ENCODE measurements at regions not wholly inside any gene's neighbourhood (a gene's known extent, or its start where the extent isn't known, plus 50 kb on each side); places are given as distances from the start of the nearest gene placed in this dataset.
"Not testable (repeated sequence)": the region's sequence is repeated elsewhere in the genome, so short reads cannot be mapped to it uniquely, and the experiment has no call there.

DNA sequence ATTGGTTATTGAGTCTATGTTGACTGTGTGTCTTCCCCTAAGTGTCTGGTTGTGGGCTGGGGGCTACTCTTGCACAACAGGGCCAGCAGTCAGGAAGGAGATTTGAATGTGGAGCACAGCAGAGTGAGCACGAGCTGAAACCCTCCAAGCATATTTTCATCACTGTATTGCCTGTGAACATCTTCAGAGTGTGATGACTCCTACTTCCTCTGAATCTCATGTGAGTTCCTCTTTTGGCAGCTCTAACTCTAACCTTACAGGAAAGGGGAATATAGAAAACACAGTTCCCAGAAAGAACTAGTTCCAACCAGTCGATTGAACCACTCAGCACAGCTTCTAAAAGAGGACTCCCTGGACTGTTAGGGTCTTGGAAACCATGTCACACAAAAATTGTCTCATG, 211.6 kb downstream of the RAP2B start:
- peak; percentile 79 for DNase-seq (ENCODE audit: low spot score)

DNA sequence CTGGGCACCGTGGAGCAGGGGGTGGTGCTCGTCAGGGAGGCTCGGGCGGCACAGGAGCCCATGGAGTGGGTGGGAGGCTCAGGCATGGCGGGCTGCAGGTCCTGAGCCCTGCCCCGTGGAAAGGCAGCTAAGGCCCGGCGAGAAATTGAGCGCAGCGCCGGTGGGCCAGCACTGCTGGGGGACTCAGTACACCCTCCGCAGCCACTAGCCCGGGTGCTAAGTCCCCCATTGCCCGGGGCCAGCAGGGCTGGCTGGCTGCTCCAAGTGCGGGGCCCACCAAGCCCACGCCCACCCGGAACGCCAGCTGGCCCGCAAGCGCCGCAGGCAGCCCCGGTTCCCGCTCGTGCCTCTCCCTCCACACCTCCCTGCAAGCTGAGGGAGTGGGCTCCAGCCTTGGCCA, 216.3 kb downstream of the RAP2B start:
- not testable (repeated sequence) for DNase-seq (ENCODE audit: low spot score)

DNA sequence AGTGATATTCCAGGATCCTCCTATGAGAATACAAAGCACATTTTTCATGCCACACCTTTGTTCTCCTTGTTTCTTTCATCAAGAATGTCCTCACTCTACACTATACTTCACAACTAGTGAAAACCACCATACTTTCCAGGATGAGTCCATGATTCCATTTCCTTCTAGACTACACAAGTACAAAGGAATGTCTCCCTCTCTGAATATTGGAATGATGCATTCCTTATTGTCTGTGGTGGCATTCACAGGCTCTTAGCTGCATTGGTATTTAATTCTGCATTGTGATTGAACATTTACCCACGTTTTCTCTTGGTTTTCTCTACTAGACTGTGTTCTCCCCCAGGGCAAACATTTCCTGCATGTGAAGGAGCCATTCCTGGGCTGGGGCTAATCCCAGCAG, 217.5 kb downstream of the RAP2B start:
- no peak for DNase-seq (ENCODE audit: low spot score)

DNA sequence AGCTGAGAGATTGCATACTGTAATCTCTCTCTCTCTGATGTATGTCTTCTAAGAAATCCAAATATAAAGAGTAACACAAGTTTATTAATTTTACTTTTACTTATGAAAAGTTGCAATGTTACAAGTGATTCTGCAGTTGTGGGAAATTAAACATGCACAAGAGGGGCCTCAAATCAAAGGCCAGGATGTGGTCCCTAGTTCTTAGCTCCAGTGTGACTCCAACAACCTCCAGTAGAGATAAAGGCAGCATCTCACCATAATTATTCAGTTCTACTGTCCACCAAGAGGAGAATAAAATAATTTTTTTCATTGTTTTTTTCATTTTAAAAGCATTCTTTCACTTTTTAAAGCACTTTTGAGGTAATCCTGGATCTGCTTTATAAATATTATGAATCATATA, 223.3 kb downstream of the RAP2B start:
- DNase-seq (ENCODE audit: low spot score), result no peak

DNA sequence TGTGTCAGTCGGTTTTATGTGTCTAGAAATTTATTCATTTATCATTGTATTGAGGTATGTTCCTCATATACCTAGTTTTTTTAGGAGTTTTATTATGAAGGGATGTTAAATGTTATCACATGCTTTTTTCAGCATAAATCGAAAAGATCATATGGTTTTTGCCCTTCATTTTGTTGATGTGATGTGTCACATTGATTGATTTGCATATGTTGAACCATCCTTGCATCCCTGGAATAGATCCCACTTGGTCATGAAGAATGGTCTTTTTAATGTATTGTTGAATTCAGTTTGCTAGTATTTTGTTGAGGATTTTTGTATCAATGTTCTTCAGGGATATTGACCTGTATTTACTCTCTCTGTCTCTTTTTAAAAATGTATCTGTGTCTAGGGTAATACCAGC, 230.3 kb downstream of the RAP2B start:
- no peak for DNase-seq (ENCODE audit: low spot score)

DNA sequence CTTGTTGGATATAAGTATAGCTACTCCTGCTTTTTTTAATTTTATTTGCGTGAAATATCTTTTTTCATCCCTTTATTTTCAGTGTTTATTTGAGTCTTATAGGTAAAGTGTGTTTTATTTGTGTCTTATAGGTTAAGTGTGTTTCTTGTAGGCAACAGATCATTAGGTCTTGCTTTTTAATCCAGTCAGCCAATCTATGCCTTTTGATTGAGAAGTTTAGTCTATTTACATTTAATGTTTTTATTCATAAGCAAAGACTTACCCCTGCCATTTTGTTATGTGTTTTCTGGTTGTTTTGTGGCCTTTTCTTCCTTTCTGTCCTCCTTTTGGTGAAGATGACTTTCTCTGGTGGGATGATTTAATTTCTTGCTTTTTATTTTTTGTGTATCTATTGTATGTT, 232.0 kb downstream of the RAP2B start:
- DNase-seq (ENCODE audit: low spot score), result no peak

DNA sequence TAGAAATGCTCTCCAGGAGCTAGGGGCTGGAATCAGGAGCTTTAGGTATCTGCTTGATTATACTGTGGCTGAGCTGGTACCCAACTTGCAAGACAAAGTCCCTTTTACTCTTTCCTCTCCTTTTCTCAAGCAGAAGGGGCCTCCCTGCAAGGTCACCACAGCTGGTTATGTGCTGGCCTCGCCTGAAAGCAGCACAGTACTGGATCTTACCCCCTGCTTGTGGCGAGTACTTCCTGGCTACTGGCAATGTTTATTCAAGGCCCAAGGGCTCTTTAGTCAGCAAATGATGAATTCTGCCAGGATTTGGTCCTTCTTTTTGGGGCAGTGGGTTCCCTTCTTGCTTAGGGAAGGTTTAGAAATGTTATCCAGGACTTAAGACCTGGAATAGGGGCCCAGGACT, 234.6 kb downstream of the RAP2B start:
- DNase-seq (ENCODE audit: low spot score), result no peak

DNA sequence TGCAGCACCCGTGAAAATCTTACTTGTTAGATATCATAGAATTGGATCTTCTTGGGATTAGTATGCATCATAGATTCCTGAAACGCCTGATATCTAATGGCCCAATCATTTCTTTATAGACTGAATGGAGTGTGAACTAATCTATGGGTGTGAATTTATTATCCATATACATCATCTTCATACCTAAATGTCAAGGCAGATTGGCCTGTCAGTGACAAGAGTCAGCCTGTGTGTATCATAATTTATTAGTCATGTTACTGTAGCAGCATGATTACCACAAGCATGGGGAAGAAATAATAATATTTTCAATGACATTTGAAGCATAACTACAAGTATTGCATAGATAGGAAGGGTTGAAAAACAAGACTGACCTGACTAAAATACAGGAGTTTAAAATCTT, 235.8 kb downstream of the RAP2B start:
- DNase-seq (ENCODE audit: low spot score), result no peak

DNA sequence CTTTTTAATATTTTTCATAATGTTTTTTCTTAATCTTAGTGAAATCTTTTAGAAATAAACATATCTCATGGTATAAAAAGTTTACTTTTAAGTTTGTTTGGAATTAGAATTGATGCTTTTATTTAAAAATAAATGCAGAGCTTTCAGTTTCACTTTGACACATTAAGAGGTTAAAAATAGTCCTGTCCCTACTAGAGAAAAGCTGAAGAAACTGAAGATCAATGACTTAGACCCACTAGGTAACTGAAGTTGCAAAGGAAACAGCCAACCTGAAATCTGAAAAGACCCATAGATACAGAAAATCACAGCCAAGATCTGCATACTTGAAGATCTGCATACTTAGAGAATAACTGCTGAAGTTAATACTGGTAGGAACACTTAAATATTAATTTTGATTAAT, 237.6 kb downstream of the RAP2B start:
- no peak for DNase-seq (ENCODE audit: low spot score)

DNA sequence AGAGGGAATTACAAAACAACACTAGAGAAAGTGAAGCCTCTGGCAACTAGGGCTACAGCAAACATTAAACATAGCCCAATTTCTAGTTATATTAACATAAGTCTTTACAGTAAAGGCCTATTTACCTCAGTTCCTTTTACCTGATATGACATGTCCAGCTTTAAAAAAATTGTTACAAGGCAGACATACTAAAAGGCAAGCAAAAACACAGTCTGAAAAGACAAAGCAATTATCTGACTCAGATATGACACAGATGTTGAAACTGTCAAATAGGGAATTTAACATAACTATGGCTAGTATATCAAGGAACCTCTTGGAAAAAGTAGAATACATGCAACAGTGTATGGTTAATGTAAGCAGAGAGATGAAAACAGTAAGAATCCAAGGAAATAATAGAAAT, 238.6 kb downstream of the RAP2B start:
- DNase-seq (ENCODE audit: low spot score), result no peak

DNA sequence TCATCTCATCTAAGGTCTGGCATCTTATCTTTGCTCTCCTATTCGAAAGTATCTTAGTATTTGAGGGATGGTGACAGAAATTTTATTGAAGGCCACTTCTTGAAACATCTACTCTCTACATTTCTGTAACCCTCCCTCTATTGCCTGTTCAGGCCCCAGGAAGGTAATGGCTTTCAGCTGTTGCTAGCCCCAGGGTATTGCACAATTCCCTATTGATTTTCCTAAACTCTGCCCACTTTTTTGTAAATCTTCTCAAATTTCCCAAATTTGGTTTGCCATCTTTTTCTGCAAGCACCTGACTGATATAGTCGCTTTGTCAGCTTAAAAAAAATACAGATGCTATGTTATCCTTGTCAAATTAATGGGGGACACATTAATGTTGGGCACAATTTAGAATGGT, 242.1 kb downstream of the RAP2B start:
- DNase-seq (ENCODE audit: low spot score), result no peak

DNA sequence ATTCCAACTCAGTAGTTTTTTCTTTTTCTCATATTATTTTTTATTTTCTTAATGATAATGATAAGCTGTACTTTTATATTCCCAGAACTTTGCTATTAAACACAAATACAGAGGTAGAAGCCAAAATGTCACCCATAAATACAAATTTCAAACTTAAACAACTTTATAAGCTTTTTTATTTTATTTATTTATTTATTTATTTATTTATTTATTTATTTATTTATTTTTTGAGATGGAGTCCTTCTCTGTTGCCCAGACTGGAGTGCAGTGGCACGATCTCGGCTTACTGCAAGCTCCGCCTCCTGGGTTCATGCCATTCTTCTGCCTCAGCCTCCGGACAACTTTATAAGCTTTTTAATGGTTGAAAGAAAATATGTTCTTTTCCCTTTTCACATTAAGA, 243.3 kb downstream of the RAP2B start:
- not testable (repeated sequence) for DNase-seq (ENCODE audit: low spot score)

DNA sequence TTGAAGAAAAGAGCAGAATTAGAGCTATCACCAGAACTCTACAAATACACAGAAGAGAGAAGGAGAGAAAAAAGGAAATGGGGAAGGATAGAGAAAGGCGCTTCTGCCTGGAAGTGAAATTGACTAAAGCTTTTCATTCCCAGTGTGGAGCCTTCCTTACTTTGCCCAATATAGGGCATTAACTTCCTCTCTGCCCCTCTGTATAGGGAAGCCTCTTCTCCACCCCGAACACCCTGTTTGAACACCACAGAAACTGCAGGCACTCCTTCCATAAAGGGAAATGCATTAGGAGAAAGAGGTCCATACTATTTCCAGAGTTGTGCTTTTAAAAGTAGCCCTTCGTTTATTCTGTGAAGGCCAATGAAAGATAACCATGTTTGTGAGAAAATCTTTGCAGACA, 248.5 kb downstream of the RAP2B start:
- no peak for DNase-seq (ENCODE audit: low spot score)

DNA sequence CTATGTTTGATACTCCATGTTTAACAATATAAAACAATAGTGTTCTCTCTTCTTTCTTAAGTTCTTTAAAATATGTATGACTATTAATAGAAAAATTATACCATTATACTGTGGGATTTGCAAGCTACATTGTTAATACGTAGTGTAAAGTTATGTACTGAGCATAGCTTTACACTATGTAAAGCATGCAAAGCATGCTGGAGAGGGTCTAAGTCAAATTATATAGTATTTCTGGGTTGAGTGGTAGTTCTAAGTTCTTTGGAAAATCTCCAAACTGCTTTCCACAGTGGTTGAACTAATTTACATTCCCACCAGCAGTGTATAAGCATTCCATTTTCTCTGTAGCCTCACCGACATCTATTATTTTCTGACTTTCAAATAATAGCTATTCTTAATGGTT, 253.0 kb downstream of the RAP2B start:
- no peak for DNase-seq (ENCODE audit: low spot score)

DNA sequence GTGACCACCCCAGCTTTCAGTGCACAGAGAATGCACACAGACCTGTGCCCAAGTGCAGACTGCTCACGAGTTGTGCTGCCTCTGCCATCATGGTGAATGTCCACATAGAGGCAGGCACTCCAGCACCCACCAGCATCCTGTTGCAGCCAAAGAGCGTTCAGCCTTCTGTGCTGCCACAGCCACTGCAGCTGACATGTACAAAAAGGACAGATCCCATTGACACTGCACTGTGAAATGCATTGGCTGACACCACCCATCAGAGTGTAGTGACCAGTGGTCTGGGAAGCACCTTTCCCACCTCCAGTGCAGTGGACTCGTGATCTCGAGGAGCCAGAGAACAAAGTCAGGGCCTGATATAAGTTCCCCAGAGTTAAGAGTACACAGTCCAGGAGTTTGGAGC, 260.3 kb downstream of the RAP2B start:
- DNase-seq (ENCODE audit: low spot score), result no peak

DNA sequence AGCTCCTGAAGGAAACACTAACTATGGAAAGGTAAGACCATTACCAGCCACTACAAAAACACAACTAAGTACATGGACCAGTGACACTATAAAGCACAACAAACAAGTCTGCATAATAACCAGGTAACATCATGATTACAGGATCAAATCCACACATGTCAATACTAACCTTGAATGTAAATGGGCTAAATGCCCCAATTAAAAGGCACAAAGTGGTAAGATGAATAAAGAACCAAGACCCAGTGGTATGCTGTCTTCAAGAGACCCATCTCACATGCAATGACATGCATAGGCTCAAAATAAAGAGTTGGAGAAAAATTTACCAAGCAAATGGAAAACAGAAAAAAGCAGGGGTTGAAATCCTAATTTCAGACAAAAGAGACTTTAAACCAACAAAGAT, 261.8 kb downstream of the RAP2B start:
- DNase-seq (ENCODE audit: low spot score), result not testable (repeated sequence)

DNA sequence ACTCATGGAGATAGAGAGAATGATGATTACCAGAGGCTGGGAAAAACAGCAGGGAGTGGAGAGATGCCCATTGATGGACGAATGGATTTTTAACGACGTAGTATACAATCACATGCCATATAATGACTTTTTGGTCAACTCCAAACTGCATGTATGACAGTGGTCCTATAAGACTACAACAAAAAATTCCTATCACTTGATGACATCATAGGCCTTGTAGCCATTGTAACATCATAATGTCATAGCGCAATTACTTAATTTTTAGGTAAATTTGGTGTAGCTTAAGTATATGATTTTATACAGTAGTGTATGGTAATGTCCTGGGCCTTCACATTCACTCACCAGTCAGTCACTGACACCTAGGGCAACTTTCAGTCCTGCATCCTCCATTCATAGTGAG, 264.3 kb downstream of the RAP2B start:
- no peak for DNase-seq (ENCODE audit: low spot score)

DNA sequence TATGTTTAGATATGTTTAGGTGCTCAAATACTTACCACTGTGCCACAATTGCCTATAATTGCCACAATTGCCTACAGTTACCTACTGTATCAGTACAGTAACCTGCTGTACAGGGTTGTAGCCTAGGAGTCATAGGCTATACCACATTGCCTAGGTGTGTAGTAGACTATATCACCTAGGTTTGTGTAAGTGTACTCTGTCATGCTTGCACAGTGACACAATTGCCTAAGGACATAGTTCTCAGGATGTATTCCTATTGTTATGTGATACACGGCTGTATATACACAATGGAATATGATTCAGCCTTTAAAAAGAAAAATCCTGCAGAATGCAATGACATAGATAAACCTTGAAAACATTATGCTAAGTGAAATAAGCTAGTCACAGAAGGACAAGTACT, 264.8 kb downstream of the RAP2B start:
- DNase-seq (ENCODE audit: low spot score), result no peak

DNA sequence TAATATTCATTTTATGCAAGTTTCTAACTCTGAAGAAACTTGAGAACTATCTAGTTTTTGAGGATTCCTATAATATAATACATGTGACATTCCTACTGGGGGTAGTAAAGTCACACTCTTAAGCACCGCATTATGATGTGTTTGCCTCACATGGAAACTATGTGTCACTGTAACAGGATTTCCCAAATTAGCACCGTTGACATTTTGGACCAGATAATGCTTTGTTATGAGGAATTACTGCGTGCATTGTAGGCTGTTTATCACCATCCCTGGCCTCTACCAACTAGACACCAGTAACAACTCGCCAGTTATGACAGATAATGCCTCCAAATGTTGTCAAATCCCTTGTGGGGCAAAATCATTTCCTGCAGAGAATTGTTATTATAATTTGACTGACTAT, 267.8 kb downstream of the RAP2B start:
- no peak for DNase-seq (ENCODE audit: low spot score)

DNA sequence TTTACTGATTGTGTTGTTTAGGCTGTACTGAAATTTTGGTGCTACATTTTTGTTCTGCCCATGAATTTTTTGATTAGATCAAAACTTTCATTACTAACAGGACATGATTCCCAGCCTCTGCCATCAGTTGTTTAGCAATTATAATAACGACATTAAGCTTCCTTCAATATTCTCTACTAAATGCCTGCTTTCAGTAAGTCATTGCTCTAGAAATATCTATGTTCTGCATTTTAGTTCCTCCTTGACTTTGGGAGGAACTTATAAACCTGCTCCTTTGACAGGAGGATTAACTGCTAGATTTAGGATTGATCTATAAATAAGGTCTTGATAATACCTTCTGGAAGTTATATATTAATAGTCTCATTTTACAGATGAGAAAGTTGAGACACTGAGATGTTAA, 269.1 kb downstream of the RAP2B start:
- DNase-seq (ENCODE audit: low spot score), result peak; percentile 8

DNA sequence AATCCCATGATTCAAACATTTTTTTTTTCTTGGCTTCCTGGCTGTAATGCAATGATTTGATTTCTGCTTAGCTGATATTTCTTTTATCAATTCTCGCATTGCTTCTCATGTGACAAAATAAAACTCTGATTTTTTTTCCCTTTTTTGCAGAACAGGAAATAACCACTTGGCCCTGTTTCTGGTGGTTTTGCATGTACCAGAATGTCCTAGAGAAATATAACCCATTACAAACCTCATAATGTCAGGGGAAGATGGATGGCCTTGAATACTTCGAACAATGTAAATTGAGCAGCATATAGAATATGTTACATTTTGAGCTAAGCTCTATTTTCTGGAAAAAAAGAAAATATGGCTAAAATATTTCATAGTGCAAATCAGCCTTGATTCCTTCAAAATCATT, 275.6 kb downstream of the RAP2B start:
- DNase-seq (ENCODE audit: low spot score), result no peak

DNA sequence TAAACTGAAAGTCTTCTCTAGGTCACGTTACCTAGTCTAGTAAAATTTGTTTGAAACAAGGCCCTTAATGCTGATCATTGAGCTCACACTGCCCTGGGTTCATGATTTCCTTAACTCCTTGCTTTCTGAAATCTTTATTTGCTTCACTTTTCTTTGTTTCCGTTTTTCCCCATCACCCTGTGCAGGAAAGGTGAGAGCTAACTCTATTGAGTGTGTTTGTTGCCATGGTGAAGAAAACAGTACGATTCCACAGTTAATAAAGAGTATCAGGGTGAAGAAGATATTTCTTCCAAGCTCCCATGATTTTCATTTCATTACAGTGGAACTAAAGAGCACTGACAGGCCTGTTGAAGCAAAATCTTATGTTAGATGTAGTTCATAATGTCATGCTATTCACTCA, 276.2 kb downstream of the RAP2B start:
- no peak for DNase-seq (ENCODE audit: low spot score)

DNA sequence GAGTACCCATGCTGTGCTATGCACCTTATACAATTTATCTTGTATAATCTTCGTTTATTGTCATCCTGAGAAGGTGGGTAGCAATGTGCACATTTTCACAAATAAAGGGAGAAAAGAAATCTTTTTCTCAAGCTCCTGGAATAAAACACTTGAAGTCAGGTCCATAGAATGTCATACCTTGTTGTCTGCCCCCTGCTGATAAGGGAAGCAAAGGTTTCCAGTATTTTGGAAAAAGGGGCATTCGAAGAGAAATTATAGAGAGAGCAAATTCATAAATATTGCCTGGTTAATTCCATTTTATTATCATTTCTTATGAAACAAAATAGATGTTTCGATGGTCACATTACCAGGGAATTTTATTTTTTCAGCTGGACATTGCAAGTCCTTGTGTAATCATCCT, 277.8 kb downstream of the RAP2B start:
- no peak for DNase-seq (ENCODE audit: low spot score)

DNA sequence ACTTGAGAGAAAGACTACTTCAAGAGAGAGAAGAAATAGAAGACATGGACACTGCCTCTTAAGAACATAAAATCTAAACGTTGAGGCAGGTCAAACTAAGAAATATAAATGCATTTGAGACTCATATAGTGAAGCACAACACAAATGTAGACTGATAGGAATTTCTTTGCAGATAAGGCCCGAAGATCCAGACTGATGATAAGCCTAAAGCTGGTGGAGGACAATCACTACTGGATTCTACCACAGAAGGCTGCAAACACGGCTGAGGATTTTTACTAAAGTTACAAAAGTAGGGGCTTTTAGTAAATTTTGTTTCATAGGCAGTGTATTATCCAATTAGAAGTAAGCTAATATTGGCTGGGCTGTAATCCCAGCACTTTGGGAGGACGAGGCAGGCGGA, 278.3 kb downstream of the RAP2B start:
- no peak for DNase-seq (ENCODE audit: low spot score)

DNA sequence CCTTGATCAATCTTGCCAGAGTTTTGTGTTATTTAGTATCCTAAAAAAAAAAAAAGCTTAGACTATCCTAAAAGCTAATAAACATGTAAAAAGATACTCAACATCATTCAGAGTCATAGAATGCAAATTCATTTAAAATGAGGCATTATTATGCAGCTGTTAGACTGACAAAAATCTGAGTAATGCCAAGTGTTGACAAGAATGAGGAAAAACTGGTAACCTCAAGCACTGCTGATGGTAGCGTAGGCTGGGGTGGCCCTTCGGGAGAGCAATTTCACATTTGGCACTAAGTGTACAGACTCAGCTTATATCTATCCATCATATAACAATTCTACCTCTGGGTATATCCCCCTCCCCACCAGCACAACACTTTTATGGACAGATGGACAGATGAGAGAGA, 280.4 kb downstream of the RAP2B start:
- no peak for DNase-seq (ENCODE audit: low spot score)
